Natural killer cell treated with Interleukin-12 subunit alpha and Interleukin-12 subunit beta and Interleukin-15 and Interleukin-18, amount 100 ng/mL, for 72 hours (primary cell): ENCODE measurements at regions not wholly inside any gene's neighbourhood (a gene's known extent, or its start where the extent isn't known, plus 50 kb on each side); places are given as distances from the start of the nearest gene placed in this dataset.

Source experiments
- ATAC-seq, 2 donors: fragments of 150-1000 bp; cut with Tn5 transposase in 1 of 2; sonication (Bioruptor Pico), chemical (Tn5 transposase) in 1 of 2; 2 replicates each; pipeline ENCODE4 v1.10.0; 2021
- DNase-seq: peaks from one replicate; pipeline ENCODE4 v3.0.0; 2022; ENCODE audit warnings: low spot score
- H3K27ac Mint-ChIP-seq, 2 donors: 1 replicate in 1 of 2; 2 replicates in 1 of 2; pipeline ENCODE4 v1.8.0; 2022; ENCODE audit warnings: mixed read lengths in 2 of 2, mild to moderate bottlenecking in 1 of 2, moderate library complexity in 1 of 2
- H3K27me3 Mint-ChIP-seq, 2 donors: 1 replicate in 1 of 2; 2 replicates in 1 of 2; pipeline ENCODE4 v1.8.0; 2022; ENCODE audit warnings: mixed read lengths in 2 of 2
- H3K36me3 Mint-ChIP-seq: one replicate; pipeline ENCODE4 v1.8.0; 2022; ENCODE audit warnings: mixed read lengths
- H3K4me1 Mint-ChIP-seq, 2 donors: 1 replicate in 1 of 2; 2 replicates in 1 of 2; pipeline ENCODE4 v1.8.0; 2022; ENCODE audit warnings: low read depth in 2 of 2, mixed read lengths in 2 of 2, mild to moderate bottlenecking in 1 of 2
- H3K4me3 Mint-ChIP-seq: one replicate; pipeline ENCODE4 v1.8.0; 2022; ENCODE audit warnings: mixed read lengths
- H3K9me3 Mint-ChIP-seq: 2 replicates; pipeline ENCODE4 v1.8.0; 2022; ENCODE audit warnings: mixed read lengths

GRCh38 chr3:182464513-182465145, 328.7 kb upstream of the ATP11B start:
- Mint-ChIP-seq H3K36me3 (peaks cover 4% of the 10 kb centered on the region), H3K9me3 (peaks cover 13% of the 10 kb centered on the region), H3K27ac (no peak overlapping the region), H3K4me3 (no peak overlapping the region), H3K27me3 (no peaks in the 10 kb centered on the region), H3K4me1 (no peaks in the 10 kb centered on the region)
- no peak for ATAC-seq
- DNase-seq: no peak

- Mint-ChIP-seq H3K27me3 (no peaks in the 10 kb centered on the region), H3K4me1 (no peaks in the 10 kb centered on the region), H3K27ac (no peak overlapping the region), H3K4me3 (no peak overlapping the region), H3K36me3 (peaks cover 4% of the 10 kb centered on the region), H3K9me3 (peaks cover 13% of the 10 kb centered on the region)
- no peak for DNase-seq
- ATAC-seq: no peak
Observed at GRCh38 chr3:182465301-182466185, 327.8 kb upstream of the ATP11B start.

- H3K27me3 Mint-ChIP-seq: no peaks in the 10 kb centered on the region
- H3K27ac Mint-ChIP-seq: no peak overlapping the region
- H3K9me3 Mint-ChIP-seq: peaks cover 9% of the 10 kb centered on the region
- DNase-seq (no peak), ATAC-seq (no peak)
- no peaks in the 10 kb centered on the region for H3K36me3 Mint-ChIP-seq
- no peaks in the 10 kb centered on the region for H3K4me1 Mint-ChIP-seq
- H3K4me3 Mint-ChIP-seq: no peak overlapping the region
Observed at GRCh38 chr3:182469086-182469485, 324.2 kb upstream of the ATP11B start.

GRCh38 chr3:182470187-182470586, 323.1 kb upstream of the ATP11B start:
- no peak overlapping the region for H3K4me3 Mint-ChIP-seq
- H3K27me3 Mint-ChIP-seq: no peaks in the 10 kb centered on the region
- H3K4me1 Mint-ChIP-seq: no peaks in the 10 kb centered on the region
- H3K9me3 Mint-ChIP-seq: peaks cover 9% of the 10 kb centered on the region
- no peak overlapping the region for H3K27ac Mint-ChIP-seq
- ATAC-seq: no peak
- H3K36me3 Mint-ChIP-seq: no peaks in the 10 kb centered on the region
- no peak for DNase-seq

GRCh38 chr3:182473191-182473710, 320.1 kb upstream of the ATP11B start:
- H3K4me1 Mint-ChIP-seq: no peaks in the 10 kb centered on the region
- H3K27me3 Mint-ChIP-seq: no peaks in the 10 kb centered on the region
- no peak for ATAC-seq
- H3K27ac Mint-ChIP-seq: no peak overlapping the region
- no peak for DNase-seq
- H3K9me3 Mint-ChIP-seq: peaks cover 8% of the 10 kb centered on the region
- no peak overlapping the region for H3K4me3 Mint-ChIP-seq
- no peaks in the 10 kb centered on the region for H3K36me3 Mint-ChIP-seq

- Mint-ChIP-seq H3K27ac (no peak overlapping the region), H3K4me3 (no peak overlapping the region), H3K27me3 (no peaks in the 10 kb centered on the region), H3K4me1 (no peaks in the 10 kb centered on the region), H3K9me3 (no peaks in the 10 kb centered on the region), H3K36me3 (no peaks in the 10 kb centered on the region)
- ATAC-seq (no peak), DNase-seq (no peak)
Observed at GRCh38 chr3:182478369-182478768, 314.9 kb upstream of the ATP11B start.

- Mint-ChIP-seq H3K27ac (no peak overlapping the region), H3K4me3 (no peak overlapping the region), H3K4me1 (no peaks in the 10 kb centered on the region), H3K9me3 (no peaks in the 10 kb centered on the region), H3K27me3 (no peaks in the 10 kb centered on the region), H3K36me3 (no peaks in the 10 kb centered on the region)
- ATAC-seq (no peak), DNase-seq (no peak)
Observed at GRCh38 chr3:182479419-182480336, 313.6 kb upstream of the ATP11B start.

- H3K36me3 Mint-ChIP-seq: no peaks in the 10 kb centered on the region
- no peak overlapping the region for H3K27ac Mint-ChIP-seq
- no peaks in the 10 kb centered on the region for H3K9me3 Mint-ChIP-seq
- no peaks in the 10 kb centered on the region for H3K4me1 Mint-ChIP-seq
- DNase-seq: no peak
- H3K4me3 Mint-ChIP-seq: no peak overlapping the region
- ATAC-seq: no peak
- no peaks in the 10 kb centered on the region for H3K27me3 Mint-ChIP-seq
Observed at GRCh38 chr3:182482705-182483104, 310.6 kb upstream of the ATP11B start.

GRCh38 chr3:182484682-182485081, 308.6 kb upstream of the ATP11B start:
- Mint-ChIP-seq H3K9me3 (no peaks in the 10 kb centered on the region), H3K4me1 (no peaks in the 10 kb centered on the region), H3K36me3 (no peaks in the 10 kb centered on the region), H3K4me3 (no peak overlapping the region), H3K27me3 (no peaks in the 10 kb centered on the region), H3K27ac (no peak overlapping the region)
- ATAC-seq (no peak), DNase-seq (no peak)

GRCh38 chr3:182485301-182485700, 308.0 kb upstream of the ATP11B start:
- Mint-ChIP-seq H3K4me1 (no peaks in the 10 kb centered on the region), H3K27ac (no peak overlapping the region), H3K36me3 (no peaks in the 10 kb centered on the region), H3K9me3 (no peaks in the 10 kb centered on the region), H3K4me3 (no peak overlapping the region), H3K27me3 (no peaks in the 10 kb centered on the region)
- no peak for ATAC-seq
- DNase-seq: no peak

- Mint-ChIP-seq H3K27ac (no peak overlapping the region), H3K9me3 (no peaks in the 10 kb centered on the region), H3K36me3 (no peaks in the 10 kb centered on the region), H3K27me3 (no peaks in the 10 kb centered on the region), H3K4me1 (no peaks in the 10 kb centered on the region), H3K4me3 (no peak overlapping the region)
- ATAC-seq (no peak), DNase-seq (no peak)
Observed at GRCh38 chr3:182486463-182486862, 306.8 kb upstream of the ATP11B start.

GRCh38 chr3:182487143-182487542, 306.2 kb upstream of the ATP11B start:
- DNase-seq: no peak
- Mint-ChIP-seq H3K4me1 (no peaks in the 10 kb centered on the region), H3K27ac (no peak overlapping the region), H3K36me3 (no peaks in the 10 kb centered on the region), H3K4me3 (no peak overlapping the region), H3K9me3 (no peaks in the 10 kb centered on the region), H3K27me3 (no peaks in the 10 kb centered on the region)
- ATAC-seq: no peak

- Mint-ChIP-seq H3K9me3 (no peaks in the 10 kb centered on the region), H3K27ac (no peak overlapping the region), H3K4me1 (no peaks in the 10 kb centered on the region), H3K4me3 (no peak overlapping the region), H3K36me3 (no peaks in the 10 kb centered on the region), H3K27me3 (no peaks in the 10 kb centered on the region)
- no peak for DNase-seq
- no peak for ATAC-seq
Observed at GRCh38 chr3:182487611-182488010, 305.7 kb upstream of the ATP11B start.
